Upper lobe of left lung (tissue), 4 donors: ENCODE measurements at regions not wholly inside any gene's neighbourhood (a gene's known extent, or its start where the extent isn't known, plus 50 kb on each side); places are given as distances from the start of the nearest gene placed in this dataset.

ENCODE experiments used
- CTCF ChIP-seq, 6 experiments: fragments of 450-650 bp in 4 of 6; fragments of 200-600 bp in 2 of 6; sonication (generic) in 2 of 6; IDR thresholded peaks; one replicate each; pipeline ENCODE4 v1.5.1; 2016 to 2019; ENCODE audit warnings: antibody characterized with exemption in 6 of 6
- POLR2A ChIP-seq, 4 donors: fragments of 450-650 bp; IDR thresholded peaks; one replicate each; pipeline ENCODE4 v1.5.1; 2016 to 2017; ENCODE audit warnings: antibody characterized with exemption in 4 of 4, mild to moderate bottlenecking in 2 of 4

GRCh38 chr20:48492715-48493070 is 335.1 kb downstream of the PREX1 start:
- no peak for TF ChIP-seq CTCF (IDR thresholded peaks at IDR 0.05)
- no peak for TF ChIP-seq POLR2A (IDR thresholded peaks at IDR 0.05)
